ENCODE measurements at regions not wholly inside any gene's neighbourhood (a gene's known extent, or its start where the extent isn't known, plus 50 kb on each side); places are given as distances from the start of the nearest gene placed in this dataset.

DNA sequence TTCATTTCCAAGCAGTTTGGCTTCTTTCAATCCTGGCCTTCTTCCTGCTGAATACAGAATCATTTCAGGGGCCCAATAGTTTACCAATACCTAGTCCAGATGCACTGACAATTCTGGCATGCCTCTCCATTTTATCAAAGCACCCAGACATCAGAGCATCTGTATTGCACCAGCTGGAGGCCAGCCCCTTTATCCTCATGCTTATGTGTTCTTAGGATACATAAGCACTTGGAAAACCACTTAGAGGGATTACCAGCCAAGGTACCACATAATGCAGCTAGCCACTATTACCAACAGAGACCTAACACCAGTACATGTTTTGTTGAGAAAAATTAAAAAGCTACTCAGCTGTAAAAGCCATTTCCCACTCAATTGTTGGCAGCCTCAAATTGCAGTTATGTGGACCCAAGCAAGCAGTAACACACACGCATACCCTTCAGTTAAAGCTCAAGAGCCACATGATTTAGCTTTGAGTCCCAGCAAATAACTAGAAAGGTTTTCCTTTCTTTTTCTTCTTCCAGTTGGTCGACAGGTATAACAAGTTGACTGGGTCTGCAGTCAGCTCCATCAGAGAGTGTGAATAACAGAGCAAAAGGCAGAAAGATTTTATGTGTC, 263.8 kb downstream of the DIO2 start:
- H3K27me3 Mint-ChIP-seq = no peaks in the 10 kb centered on the region
- no peaks in the 10 kb centered on the region for H3K4me1 Mint-ChIP-seq
- H3K4me3 Mint-ChIP-seq = no peak overlapping the region
- peaks cover 28% of the 10 kb centered on the region for H3K9me3 Mint-ChIP-seq
- no peak overlapping the region for H3K27ac Mint-ChIP-seq
- H3K36me3 Mint-ChIP-seq = peaks cover under 1% of the 10 kb centered on the region

DNA sequence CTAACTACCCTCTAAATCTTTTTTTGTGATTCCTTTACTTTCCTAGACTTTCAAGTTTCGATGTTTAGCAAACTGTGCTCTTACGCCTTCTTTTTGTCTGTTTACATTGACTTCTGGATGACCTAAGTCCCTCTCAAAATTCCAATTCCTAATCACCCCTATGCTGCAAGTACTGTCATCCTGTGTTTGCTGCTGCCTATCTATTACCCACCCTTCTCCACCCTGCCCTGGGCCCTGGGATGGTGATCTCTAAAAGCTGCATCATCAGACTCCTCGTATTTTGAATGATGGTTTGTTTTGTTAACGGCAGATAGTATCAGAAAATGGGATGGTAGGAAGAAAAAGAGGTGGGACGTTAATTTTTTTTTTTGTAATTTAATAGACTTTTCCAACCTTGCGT, 272.1 kb downstream of the DIO2 start:
- H3K4me1 Mint-ChIP-seq = no peaks in the 10 kb centered on the region
- no peak overlapping the region for H3K4me3 Mint-ChIP-seq
- no peaks in the 10 kb centered on the region for H3K27me3 Mint-ChIP-seq
- peaks cover 4% of the 10 kb centered on the region for H3K9me3 Mint-ChIP-seq
- no peak overlapping the region for H3K27ac Mint-ChIP-seq
- no peaks in the 10 kb centered on the region for H3K36me3 Mint-ChIP-seq

DNA sequence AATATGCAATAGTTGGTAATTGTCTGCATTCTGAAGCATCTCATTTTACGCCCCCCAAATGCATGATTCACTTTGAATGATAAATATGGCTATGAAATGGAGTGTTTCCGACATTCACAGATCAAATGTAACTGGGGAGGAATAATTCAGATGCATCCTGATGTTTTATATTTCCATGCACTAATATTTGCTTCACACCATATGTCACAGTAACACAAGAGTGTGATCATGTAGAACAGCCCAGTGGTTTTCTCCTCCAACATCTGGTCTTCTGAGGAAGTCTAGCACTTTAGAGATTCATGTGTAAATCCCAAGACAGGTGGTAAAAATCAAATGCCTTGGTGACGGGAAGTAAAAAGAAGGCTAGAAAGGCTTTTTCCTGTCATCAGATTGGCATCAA, 273.1 kb downstream of the DIO2 start:
- Mint-ChIP-seq H3K27me3 (no peaks in the 10 kb centered on the region), H3K4me3 (no peak overlapping the region), H3K36me3 (no peaks in the 10 kb centered on the region), H3K9me3 (no peaks in the 10 kb centered on the region), H3K27ac (no peak overlapping the region), H3K4me1 (no peaks in the 10 kb centered on the region)

DNA sequence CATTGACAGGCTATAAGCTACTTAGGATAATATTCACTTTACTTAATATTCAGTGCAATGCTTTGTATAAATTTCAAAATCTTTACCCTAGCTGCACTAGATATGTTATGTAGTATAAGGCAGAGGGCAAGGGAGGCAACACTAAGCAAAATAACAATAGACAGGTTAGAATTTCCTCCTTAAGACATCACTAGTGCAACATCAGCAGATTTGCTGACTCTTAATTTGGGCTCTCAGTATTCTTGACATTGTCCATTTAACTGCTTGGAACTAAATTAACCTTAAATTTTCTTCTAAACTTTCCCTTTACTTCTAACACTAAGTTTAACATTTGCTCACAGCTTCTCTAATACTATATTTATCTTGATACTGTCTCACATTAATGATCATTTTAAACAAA, 273.9 kb downstream of the DIO2 start:
- Mint-ChIP-seq H3K9me3 (no peaks in the 10 kb centered on the region), H3K36me3 (no peaks in the 10 kb centered on the region), H3K27ac (no peak overlapping the region), H3K4me3 (no peak overlapping the region), H3K4me1 (no peaks in the 10 kb centered on the region), H3K27me3 (no peaks in the 10 kb centered on the region)

DNA sequence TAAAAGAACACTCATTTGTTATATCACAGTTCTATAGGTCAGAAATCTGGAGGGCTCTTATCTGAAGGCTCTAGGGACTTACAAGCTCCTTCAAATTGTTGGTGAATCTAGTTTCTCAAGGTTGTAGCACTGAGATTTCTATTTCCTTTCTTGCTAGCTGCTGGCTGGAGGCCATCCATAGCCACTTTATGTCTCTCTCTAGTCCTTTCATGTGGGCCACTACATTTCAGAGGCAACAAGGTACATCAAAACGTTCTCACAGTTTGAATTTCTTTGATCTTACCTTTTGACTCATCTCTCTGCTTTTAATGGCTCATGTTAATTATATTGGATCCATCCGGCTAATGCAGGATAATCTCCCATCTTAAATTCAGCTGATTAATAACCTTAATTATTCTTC, 286.8 kb downstream of the DIO2 start:
- H3K27me3 Mint-ChIP-seq = no peaks in the 10 kb centered on the region
- H3K36me3 Mint-ChIP-seq = no peaks in the 10 kb centered on the region
- no peak overlapping the region for H3K27ac Mint-ChIP-seq
- no peak overlapping the region for H3K4me3 Mint-ChIP-seq
- H3K4me1 Mint-ChIP-seq = no peaks in the 10 kb centered on the region
- peaks cover 25% of the 10 kb centered on the region for H3K9me3 Mint-ChIP-seq

DNA sequence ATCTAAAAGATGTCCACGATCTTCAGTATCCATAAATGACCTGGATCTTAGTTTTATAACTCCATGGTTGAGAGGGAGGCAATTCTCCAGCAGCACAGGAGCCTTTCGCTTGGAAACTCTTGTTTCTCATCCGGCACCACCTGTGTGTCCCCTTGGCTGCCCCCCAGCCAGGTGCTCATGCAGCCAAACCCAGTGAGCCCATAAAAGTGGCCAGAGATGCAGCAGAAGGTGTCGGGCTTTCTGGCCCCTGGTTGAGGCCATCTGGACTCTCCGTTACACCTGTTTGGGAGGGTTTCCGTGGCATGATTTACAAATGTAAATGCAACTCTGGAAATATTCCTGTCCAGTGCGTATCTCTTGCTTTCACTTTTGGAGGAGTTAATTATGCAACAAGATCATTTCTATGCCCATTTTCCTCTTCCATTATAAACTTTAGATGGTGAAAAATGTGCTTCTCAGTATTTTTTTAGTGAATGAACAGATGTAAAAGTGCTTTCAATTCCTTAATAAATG, 291.1 kb downstream of the DIO2 start:
- no peaks in the 10 kb centered on the region for H3K36me3 Mint-ChIP-seq
- no peak overlapping the region for H3K27ac Mint-ChIP-seq
- no peaks in the 10 kb centered on the region for H3K4me1 Mint-ChIP-seq
- H3K9me3 Mint-ChIP-seq = peaks cover 13% of the 10 kb centered on the region
- H3K27me3 Mint-ChIP-seq = no peaks in the 10 kb centered on the region
- no peak overlapping the region for H3K4me3 Mint-ChIP-seq

Data from activated naive CD4-positive, alpha-beta T cell treated with anti-CD3 and anti-CD28 coated beads, Interleukin-2, amount 50 U/mL, for 24 hours (primary cell).